ENCODE measurements at regions not wholly inside any gene's neighbourhood (a gene's known extent, or its start where the extent isn't known, plus 50 kb on each side); places are given as distances from the start of the nearest gene placed in this dataset.

DNA sequence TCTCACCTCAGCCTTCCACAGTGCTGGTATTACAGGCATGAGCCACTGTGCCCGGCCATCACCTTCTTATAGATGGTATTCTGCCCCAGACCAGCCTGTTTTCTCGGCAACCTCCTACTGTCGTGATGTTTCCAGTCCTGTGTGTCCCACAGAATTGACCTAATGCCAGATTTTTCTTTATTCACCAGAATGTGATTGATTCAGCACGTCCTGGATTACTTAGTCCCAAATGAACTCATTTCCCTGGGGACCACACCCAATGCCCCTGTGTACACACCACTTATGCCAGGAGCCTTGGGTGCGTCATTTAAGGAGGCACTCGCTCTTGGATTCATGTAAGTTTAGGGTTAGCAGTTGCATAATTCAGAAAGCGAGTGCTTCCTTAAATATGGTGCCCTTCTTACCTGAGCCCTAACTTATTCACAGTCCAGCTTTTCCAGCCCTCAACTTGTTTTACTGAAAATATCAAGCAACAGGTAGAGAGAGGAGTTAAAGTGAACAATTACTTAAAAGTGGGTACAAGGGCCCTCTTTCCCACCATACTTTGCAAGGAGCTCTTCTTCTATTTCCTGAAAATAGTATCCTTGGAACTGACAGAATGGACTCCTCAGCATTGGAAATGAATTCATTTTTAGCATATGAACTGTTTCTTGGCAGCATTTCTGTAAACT is 64.6 kb upstream of the UBE2E1 start:
- DNase-seq (ENCODE audit: low spot score in 2 of 2) (no peak), ATAC-seq (no peak)
- peaks cover 11% of the 10 kb centered on the region for H3K4me1 Mint-ChIP-seq
- H3K36me3 Mint-ChIP-seq = peaks cover 6% of the 10 kb centered on the region
- H3K27ac Mint-ChIP-seq = peak overlapping the region; percentile 12
- no peak overlapping the region for H3K4me3 Mint-ChIP-seq
- no peaks in the 10 kb centered on the region for H3K9me3 Mint-ChIP-seq

DNA sequence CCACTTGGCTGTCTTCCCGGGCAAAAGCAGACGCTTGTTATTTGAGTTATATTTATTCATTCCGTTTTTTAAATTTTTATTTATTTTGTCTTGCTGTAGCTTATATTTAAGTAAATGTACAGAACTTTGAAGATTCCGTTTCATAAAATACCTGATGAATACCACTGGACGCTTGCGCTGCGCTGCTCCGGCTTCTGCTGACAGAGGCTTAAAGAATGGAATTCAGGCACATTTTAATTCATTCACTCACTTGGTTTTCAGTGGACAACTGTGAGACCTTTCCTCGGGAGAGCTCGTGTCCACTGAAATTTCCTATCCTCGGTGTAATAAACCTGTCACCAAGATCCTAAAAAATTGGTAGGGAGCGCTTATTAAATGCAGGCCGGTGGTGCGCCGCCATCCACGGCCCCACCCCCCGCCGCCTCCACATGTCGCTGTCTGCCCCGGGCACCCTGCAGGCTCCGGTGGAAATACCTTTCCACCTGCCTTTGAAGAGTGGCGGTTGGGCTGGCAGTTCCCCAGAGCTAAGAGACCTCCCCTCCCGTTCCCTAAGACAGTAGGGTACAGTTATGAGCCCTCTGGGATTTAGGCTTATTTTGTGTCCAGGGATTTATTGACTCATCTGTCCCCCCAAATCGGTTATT is 62.5 kb upstream of the UBE2E1 start:
- H3K4me3 Mint-ChIP-seq = no peak overlapping the region
- no peak for DNase-seq (ENCODE audit: low spot score in 2 of 2)
- H3K9me3 Mint-ChIP-seq = no peaks in the 10 kb centered on the region
- H3K27ac Mint-ChIP-seq = no peak overlapping the region
- H3K36me3 Mint-ChIP-seq = peaks cover 6% of the 10 kb centered on the region
- peaks cover 11% of the 10 kb centered on the region for H3K4me1 Mint-ChIP-seq
- no peak for ATAC-seq

DNA sequence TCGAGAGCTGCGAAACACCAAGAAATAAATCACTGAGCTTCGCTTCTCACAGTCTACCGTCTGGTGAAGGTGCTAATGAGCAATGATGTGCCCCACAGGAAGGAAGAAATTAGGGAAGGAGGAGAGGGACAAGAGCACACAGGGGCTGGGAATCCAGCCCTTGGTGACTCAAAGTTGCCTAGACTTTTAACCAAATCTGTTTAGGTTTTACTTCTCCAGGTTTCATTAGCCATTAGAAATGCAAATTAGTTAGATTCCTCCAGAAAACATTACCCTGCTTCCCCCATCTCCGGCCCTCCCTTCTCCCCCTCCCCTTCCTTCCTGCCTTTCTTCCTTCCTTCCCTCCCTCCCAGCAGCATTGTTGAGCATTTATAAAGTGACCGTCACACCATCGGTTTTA is 59.3 kb upstream of the UBE2E1 start:
- no peaks in the 10 kb centered on the region for H3K36me3 Mint-ChIP-seq
- H3K9me3 Mint-ChIP-seq = no peaks in the 10 kb centered on the region
- no peaks in the 10 kb centered on the region for H3K4me1 Mint-ChIP-seq

DNA sequence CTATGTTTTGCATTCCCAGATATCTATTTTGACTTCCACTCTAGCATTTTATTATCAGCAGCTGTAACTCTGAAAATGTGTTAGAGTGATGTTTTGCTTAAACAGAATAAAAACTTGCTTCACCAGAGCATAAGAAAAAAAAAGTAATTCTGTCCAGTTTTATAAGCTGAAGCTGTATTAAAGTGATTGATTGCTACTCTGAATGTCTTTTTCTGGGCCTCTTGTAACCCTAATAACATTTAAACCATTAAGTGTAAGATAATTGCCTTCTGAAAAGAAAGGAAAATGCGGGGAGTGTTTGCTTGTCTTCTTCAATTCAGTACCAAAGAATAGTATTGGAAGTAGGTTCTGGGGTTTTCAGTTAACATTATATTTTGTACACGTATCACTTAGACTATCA is 57.9 kb upstream of the UBE2E1 start:
- Mint-ChIP-seq H3K9me3 (no peaks in the 10 kb centered on the region), H3K4me3 (no peak overlapping the region), H3K4me1 (no peaks in the 10 kb centered on the region), H3K27ac (no peak overlapping the region), H3K36me3 (no peaks in the 10 kb centered on the region)
- no peak for DNase-seq (ENCODE audit: low spot score in 2 of 2)
- no peak for ATAC-seq

More for the DNA sequence above, 59.3 kb upstream of the UBE2E1 start:
- ATAC-seq = no peak
- Mint-ChIP-seq H3K4me3 (no peak overlapping the region), H3K27ac (no peak overlapping the region)
- DNase-seq (ENCODE audit: low spot score in 2 of 2) = no peak

DNA sequence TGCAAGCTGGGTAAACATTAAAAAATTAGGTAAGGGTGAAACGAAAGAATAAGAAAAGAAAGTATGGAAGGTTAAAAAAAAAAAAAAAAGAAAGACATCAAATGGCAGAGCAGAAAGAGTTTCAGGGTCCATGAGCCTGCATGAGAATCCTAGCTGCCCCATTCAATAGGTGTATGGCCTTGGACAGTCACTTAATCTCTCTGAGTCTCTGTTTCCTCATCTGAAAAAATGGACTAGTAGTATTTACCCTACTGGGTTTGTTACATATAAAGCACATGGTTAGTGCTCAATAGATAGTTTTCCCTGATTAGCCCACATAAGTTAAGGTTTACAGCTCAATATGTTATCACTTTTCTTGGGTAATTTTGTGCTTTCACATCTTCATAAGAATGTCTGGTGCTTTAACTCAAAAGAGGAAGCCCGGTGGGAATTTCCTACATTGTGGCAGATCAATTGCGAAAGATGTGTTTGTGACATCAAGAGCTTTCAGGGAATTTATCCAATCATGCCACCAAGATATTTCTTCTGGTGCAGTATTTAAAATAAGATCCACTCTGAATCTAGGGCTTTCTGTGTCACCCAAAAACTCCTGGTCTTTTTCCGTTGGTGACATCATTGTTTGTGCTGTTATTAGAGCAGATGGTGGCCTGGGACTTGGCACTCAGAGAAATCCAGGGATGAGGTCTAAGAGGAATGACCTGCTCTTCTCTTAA is 57.2 kb upstream of the UBE2E1 start:
- no peak overlapping the region for H3K27ac Mint-ChIP-seq
- DNase-seq (ENCODE audit: low spot score in 2 of 2) (no peak), ATAC-seq (no peak)
- no peaks in the 10 kb centered on the region for H3K4me1 Mint-ChIP-seq
- H3K36me3 Mint-ChIP-seq = no peaks in the 10 kb centered on the region
- H3K4me3 Mint-ChIP-seq = no peak overlapping the region
- H3K9me3 Mint-ChIP-seq = no peaks in the 10 kb centered on the region

DNA sequence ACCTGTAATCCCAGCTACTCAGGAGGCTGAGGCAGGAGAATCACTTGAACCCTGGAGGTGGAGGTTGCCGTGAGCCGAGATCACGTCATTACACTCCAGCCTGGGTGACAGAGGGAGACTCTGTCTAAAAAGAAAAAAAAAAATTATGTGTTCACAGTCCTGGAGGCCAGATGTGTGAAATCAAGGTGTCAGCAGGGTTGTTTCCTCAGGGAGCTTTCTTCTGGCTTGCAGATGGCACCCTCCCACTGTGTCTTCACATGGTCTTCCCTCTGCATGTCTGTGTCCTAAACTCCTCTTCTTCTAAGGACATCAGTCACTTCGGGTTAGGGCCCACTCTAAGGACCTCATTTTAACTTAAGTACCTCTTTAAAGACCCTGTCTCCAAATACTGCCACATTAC is 56.1 kb upstream of the UBE2E1 start:
- no peaks in the 10 kb centered on the region for H3K36me3 Mint-ChIP-seq
- no peaks in the 10 kb centered on the region for H3K9me3 Mint-ChIP-seq
- no peak overlapping the region for H3K4me3 Mint-ChIP-seq
- DNase-seq (ENCODE audit: low spot score in 2 of 2) (no peak), ATAC-seq (no peak)
- H3K27ac Mint-ChIP-seq = no peak overlapping the region
- H3K4me1 Mint-ChIP-seq = no peaks in the 10 kb centered on the region

DNA sequence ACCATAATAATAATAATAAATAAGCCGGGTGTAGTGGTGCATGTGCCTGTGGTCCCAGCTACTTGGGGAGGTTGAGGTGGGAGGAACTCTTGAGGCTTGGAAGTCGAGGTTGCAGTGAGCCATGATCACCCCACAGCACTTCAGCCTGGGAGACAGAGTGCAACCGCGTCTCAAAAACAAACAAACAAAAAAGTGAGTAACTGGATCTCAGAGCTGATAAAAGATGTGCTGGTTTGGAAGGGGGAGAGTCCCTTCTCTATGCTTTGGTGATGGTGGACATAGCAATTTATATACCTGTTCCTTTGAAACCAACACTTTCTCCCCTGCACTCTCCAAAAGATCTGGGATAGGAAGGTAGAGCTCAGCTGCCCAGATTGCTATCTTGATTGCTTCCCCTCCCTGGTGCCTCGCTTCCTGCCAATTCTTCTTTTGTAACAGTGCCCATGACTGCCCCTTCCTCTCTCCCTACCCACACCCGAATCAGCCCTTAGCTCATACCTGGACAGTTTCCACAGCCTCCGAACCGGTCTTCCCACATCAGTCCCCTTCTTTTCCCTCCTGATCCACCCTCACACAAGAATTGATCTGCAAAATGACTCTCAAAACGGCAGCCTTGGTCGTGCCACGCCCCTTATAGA is 55.1 kb upstream of the UBE2E1 start:
- Mint-ChIP-seq H3K36me3 (no peaks in the 10 kb centered on the region), H3K4me3 (no peak overlapping the region), H3K4me1 (no peaks in the 10 kb centered on the region), H3K27ac (no peak overlapping the region), H3K9me3 (no peaks in the 10 kb centered on the region)
- ATAC-seq = no peak
- DNase-seq (ENCODE audit: low spot score in 2 of 2) = no peak

DNA sequence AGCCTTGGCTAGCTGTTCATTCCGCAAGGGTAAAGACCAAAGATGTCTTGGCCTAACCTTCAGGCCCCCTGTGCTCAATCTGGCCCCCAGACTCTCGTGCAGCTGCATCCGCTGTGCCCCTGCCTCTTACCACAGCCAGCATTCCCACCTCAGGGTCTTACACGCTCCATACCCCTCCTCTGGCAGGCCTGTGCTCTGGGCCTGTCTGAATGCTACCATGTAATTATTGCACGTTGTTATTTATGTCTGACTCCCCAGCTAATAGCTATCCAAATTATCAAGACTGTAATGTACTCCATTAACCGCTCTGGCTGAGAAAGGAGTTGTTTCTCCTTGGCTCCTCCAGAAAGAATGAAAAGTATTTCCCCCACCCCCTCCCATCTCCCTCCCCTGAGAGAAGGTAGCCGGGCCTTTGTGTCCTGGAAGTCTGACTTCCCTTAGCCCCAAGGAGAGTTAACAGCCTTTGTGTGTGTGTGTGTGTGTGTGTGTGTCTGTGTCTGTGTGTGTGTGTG is 54.5 kb upstream of the UBE2E1 start:
- Mint-ChIP-seq H3K27ac (no peak overlapping the region), H3K4me3 (no peak overlapping the region), H3K9me3 (no peaks in the 10 kb centered on the region), H3K36me3 (no peaks in the 10 kb centered on the region), H3K4me1 (no peaks in the 10 kb centered on the region)
- ATAC-seq = no peak
- no peak for DNase-seq (ENCODE audit: low spot score in 2 of 2)

DNA sequence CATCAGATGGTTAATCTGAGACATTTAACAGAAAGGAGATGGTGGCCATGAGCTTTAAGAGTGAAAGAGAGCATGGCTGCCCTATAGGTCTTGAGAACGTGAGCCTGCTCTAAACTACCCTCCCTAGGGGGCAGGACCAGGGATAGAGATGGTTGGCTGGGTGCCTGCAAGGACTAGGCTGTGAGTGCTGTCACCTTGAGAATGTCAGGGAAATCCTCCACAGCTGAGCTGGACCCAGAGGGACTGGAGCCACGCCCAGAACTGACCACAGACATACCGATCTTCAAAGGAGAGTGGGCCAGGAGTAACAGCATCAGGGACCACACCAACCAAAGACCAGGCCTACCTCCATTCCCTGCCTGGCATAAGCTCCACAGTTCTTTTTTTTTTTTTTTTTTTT is 53.6 kb upstream of the UBE2E1 start:
- H3K4me1 Mint-ChIP-seq = no peaks in the 10 kb centered on the region

DNA sequence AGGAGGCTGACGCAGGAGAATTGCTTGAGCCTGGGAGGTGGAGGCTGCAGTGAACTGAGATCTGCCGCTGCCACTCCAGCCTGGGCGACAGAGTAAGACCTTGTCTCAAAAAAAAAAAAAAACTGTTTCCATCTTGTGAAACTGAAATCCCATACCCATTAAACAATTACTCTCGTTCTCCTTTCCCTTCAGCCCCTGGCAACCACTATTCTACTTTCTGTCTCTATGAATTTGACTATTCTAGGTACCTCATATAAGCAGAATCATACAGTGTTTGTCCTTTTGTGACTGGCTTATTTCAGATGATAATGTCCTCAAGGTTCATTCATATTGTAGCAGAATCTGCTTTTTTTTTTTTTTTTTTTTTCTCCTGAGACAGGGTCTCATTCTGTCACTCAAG is 51.5 kb upstream of the UBE2E1 start:
- Mint-ChIP-seq H3K9me3 (no peaks in the 10 kb centered on the region), H3K4me1 (peaks cover 7% of the 10 kb centered on the region), H3K27ac (no peak overlapping the region), H3K4me3 (no peak overlapping the region), H3K36me3 (no peaks in the 10 kb centered on the region)
- DNase-seq (ENCODE audit: low spot score in 2 of 2) (no peak), ATAC-seq (no peak)

More for the DNA sequence above, 53.6 kb upstream of the UBE2E1 start:
- no peak overlapping the region for H3K4me3 Mint-ChIP-seq
- no peaks in the 10 kb centered on the region for H3K9me3 Mint-ChIP-seq
- ATAC-seq = no peak
- no peak for DNase-seq (ENCODE audit: low spot score in 2 of 2)
- H3K27ac Mint-ChIP-seq = no peak overlapping the region
- H3K36me3 Mint-ChIP-seq = no peaks in the 10 kb centered on the region
